Cardiac fibroblast (primary cell): ENCODE measurements at regions not wholly inside any gene's neighbourhood (a gene's known extent, or its start where the extent isn't known, plus 50 kb on each side); places are given as distances from the start of the nearest gene placed in this dataset.
A peak's percentile ranks its signal among the peaks of the same experiment; 100 is the strongest.

Experiments used
- DNase-seq, 2 donors: peaks; one replicate each; pipeline versions ENCODE4 v3.0.0 to v3.0.0-alpha.2; 2010; ENCODE audit warnings: low read depth in 2 of 2
- H3K4me3 ChIP-seq, 2 donors: replicated peaks in 1 of 2; 1 replicate in 1 of 2; 2 replicates in 1 of 2; pipeline ENCODE4 v1.5.1; 2011; ENCODE audit warnings: low read depth in 2 of 2, low read length in 2 of 2, mild to moderate bottlenecking in 2 of 2, moderate library complexity in 1 of 2
- TF ChIP-seq, protein P1 (sequence below): IDR thresholded peaks from one replicate; pipeline ENCODE4 v1.5.1; 2011; ENCODE audit warnings: low read depth, mild to moderate bottlenecking, low read length, inconsistent platforms

DNA sequence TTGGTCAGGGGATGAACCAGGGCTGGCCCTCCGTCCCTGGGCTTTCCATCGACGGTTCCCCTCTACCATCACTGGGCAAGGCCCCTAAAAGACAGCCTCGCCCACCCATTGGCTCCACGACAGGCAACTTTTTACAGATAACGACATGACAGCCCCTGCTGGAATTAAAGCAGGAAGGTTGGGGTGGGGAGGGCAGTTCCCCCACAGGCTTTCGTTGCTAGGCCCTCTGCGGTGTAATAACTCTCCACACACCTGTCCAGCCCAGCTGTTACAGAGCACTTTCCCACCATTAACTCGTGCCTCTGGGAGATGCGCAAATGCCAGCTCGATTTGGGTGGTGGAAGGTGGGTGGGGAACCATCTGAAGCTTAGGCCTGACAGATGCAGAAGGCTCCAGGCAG lies 264.2 kb upstream of the TLE3 start:
- no peak for DNase-seq
- TF ChIP-seq, protein P1, sequence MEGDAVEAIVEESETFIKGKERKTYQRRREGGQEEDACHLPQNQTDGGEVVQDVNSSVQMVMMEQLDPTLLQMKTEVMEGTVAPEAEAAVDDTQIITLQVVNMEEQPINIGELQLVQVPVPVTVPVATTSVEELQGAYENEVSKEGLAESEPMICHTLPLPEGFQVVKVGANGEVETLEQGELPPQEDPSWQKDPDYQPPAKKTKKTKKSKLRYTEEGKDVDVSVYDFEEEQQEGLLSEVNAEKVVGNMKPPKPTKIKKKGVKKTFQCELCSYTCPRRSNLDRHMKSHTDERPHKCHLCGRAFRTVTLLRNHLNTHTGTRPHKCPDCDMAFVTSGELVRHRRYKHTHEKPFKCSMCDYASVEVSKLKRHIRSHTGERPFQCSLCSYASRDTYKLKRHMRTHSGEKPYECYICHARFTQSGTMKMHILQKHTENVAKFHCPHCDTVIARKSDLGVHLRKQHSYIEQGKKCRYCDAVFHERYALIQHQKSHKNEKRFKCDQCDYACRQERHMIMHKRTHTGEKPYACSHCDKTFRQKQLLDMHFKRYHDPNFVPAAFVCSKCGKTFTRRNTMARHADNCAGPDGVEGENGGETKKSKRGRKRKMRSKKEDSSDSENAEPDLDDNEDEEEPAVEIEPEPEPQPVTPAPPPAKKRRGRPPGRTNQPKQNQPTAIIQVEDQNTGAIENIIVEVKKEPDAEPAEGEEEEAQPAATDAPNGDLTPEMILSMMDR: no peak
- no peak overlapping the region for H3K4me3 ChIP-seq

DNA sequence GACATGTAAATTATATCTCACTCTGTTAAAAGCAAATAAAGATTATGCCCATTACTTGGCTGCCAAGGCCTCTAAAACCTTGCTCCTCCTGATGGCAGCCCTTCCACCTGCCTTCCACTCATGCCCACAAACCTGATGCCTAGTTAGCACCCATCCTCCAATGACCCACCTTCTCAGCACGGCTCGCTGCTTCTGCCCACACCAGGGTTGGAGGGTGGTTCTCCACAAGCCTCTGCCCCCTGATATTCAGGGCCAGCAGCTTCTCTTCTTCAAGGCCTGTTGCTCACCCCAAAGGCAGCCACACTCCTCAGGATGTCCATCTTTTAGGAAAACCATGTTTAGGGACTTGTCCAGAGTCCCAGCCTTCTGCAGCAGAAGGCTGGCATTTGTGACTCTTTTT lies 263.4 kb upstream of the TLE3 start:
- TF ChIP-seq, protein P1: no peak
- no peak for DNase-seq
- no peak overlapping the region for H3K4me3 ChIP-seq

DNA sequence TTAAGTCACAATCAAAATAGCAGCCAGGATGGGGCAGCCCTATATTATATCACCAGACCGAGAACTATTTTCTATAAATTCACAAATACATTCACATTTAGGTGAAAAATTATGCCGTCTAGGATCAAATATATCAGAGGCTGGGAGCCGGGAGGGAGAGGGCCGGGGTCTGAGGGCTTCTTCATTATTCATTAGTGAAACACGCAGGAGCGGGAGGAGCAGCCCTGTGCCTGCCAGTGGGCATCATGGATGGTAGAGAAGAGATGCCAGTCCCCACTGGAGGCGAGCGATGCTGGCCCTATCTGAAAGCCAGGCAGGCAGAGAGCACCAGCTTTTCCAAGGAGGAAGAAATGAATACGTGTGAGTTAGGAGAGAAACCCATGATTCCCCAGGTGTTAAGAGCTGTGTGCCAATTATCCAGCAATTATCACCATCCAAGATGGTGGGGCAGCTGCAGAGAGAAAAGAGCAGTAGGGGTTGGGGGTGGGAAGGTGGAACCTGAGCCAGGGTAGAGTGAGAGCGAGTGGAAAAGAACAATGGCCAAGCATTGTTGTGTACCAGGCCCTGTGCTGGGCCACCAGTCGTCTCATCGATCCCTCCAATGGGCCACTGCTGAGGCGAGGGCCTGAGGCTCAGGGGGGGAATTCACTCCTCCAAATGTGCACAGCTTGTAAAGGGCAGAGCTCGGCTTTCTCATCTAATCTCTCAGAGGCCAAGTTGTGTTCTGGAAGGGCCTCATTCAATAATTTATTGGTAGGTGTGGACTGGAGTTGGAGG lies 261.3 kb upstream of the TLE3 start:
- DNase-seq: no peak
- H3K4me3 ChIP-seq: no peak overlapping the region
- TF ChIP-seq, protein P1: no peak

DNA sequence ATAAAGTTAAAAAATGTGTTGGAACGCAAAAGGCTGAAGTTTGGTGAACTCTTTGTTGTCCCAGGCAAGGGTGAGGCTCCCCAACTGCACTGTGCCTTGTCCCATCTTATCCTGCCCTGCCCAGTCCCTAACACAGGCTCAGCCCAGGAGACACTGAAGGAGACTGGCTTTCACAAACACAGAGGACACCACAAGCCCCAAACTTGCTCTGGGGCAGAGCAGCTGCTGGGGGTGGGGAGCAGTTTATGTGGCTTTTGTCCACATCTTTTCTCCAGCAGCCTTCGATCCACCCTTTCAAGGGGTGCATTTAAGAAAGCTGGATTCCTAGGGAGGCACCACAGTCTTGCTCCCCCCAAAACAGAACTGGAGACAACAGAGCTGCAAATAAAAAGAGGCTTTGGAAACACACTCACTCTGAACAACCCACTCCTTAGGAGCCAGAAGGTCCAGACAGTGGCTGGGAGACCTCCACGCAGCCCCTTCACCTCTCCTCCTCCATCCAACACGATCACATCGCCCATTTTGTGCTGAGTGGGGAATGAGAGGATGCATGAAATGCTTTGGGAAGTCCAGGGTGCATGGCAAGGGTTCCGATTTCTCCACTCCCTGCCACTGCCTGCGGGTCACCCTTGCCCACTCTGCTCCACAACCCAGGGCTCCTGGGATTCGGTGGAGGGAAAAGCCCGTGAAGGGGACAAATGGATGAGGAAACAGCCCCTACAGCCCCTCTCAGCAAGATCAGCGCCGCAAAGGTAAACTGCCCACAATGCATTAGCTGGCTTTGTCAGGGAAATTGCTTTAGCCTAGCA lies 260.5 kb upstream of the TLE3 start:
- DNase-seq: no peak
- no peak overlapping the region for H3K4me3 ChIP-seq
- TF ChIP-seq, protein P1: no peak

DNA sequence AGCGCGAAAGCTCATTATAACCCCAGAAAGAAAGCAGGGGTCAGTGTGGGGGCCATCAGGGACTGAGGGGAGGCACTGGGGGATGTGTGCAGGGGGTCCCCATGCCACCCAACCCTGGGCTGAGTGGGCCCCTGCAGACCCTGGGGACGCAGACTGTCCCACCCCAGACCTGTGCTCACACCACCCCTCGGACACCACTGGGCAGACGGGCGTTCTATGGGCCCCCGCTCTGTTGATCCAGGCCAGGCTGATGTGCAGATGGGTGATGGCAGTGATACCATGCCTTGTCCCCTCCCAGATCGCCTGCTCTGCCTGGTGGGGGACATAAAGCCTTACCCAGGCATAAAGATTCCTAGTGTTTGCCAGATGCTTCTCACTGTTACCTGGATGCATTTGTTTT lies 259.7 kb upstream of the TLE3 start:
- H3K4me3 ChIP-seq: no peak overlapping the region
- TF ChIP-seq, protein P1: no peak
- no peak for DNase-seq

DNA sequence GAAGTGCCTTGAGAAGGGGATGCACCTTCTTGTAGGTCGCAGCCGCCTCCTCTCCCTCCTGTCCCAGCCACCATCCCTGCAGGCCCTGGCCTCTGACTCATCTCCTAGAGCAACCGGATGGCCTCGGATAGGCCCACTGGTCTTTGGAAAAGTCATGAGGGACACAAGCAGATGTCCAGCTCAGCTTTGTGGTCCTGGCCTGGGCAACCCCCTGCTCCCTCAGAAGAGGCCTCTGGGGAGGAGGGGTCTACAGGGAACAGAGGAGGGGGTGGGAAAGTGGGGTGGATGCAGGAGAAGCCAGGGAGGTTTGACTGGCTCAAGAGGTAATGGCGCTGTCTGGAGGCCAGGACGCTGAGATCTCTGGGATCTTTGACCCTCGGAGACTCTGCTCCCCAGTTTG lies 259.2 kb upstream of the TLE3 start:
- DNase-seq: peak in 1 of 2 donors; percentile 22
- no peak overlapping the region for H3K4me3 ChIP-seq
- TF ChIP-seq, protein P1: no peak
